GM12873 (cell line): ENCODE measurements at regions not wholly inside any gene's neighbourhood (a gene's known extent, or its start where the extent isn't known, plus 50 kb on each side); places are given as distances from the start of the nearest gene placed in this dataset.

ENCODE experiments used
- TF ChIP-seq, protein P1 (sequence below): IDR thresholded peaks from 2 replicates; pipeline ENCODE4 v1.5.1; 2012; ENCODE audit warnings: low read depth, mild to moderate bottlenecking, moderate library complexity, low read length, control low read depth; ENCODE audit not compliant: insufficient read depth; ENCODE audit errors: missing control alignments

DNA sequence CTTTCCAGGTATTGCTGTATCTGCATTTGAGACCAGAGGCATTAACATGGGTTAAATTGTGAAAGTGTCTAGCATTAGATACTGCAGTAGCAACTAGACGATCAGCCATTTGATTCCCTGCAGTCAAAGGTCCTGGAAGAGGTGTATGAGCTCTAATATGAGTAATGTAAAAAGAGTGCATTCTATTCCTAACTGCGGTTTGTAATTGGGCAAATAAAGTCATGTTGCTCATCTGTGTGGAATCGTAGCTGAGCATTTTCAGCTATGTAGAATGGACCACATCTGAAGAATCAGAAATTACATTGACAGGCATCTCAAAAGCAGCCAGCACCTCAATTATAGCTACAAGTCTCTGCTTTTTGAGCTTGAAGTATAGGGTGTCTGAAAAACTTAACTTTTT is 157.6 kb downstream of the ZNF518B start:
- TF ChIP-seq, protein P1, sequence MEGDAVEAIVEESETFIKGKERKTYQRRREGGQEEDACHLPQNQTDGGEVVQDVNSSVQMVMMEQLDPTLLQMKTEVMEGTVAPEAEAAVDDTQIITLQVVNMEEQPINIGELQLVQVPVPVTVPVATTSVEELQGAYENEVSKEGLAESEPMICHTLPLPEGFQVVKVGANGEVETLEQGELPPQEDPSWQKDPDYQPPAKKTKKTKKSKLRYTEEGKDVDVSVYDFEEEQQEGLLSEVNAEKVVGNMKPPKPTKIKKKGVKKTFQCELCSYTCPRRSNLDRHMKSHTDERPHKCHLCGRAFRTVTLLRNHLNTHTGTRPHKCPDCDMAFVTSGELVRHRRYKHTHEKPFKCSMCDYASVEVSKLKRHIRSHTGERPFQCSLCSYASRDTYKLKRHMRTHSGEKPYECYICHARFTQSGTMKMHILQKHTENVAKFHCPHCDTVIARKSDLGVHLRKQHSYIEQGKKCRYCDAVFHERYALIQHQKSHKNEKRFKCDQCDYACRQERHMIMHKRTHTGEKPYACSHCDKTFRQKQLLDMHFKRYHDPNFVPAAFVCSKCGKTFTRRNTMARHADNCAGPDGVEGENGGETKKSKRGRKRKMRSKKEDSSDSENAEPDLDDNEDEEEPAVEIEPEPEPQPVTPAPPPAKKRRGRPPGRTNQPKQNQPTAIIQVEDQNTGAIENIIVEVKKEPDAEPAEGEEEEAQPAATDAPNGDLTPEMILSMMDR, result no peak

DNA sequence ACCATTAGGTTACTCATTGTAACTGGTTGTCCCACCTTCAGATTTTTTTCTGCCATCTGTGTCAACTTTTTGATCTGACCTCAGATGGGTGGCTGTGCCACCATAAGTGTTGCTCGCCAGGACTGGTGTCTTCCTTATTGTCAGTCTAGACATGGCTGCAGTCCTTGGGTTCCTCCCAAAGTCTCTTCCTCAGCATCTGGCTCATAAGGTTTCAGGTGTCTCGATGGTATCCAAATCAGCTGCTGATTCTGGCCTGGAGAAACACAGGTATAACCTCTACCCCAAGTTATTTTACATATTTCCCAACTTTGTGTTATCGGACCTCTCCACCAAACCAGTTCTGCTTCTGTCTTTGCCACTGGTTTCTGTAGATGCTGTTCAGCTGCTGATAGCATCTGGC is 158.5 kb downstream of the ZNF518B start:
- TF ChIP-seq, protein P1, result no peak

DNA sequence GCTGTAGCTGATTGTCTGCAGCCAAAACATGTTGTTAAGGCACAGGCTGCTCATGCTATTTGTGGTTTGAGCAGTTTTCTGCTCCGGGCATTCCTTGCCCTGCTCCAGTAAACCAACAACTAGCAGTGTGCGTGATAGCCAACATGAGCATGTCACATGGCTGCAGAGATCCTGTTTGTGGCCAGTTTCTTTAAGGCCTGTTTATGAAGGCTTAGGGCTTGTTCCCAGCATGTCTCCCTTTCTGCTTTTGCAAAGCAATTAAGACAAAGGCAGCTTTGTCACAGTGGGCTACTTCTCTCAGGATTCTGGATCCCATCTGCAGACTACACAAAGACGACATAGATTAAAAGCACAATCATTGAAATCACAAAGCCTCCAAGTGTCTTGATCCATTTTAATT is 160.5 kb downstream of the ZNF518B start:
- TF ChIP-seq, protein P1, result no peak

DNA sequence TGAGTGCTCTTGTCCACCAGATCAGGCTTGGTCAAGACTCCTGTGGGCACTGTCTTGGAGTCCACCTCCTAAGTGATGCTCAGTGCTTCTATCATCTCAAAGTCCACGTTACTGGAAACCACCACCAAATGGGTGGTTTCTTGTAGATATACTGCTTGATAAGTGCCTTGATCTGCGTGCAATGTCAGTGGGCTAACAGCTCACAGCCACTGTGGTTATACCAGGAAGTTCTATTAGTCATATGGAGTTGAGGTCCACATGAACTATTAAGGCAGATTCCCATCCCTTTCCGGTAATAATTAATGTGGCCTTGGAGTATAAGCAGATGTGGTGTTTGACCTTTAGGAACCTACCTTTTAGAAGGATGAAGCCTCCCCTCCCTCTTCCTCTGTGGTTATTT is 161.9 kb downstream of the ZNF518B start:
- TF ChIP-seq, protein P1, result no peak

DNA sequence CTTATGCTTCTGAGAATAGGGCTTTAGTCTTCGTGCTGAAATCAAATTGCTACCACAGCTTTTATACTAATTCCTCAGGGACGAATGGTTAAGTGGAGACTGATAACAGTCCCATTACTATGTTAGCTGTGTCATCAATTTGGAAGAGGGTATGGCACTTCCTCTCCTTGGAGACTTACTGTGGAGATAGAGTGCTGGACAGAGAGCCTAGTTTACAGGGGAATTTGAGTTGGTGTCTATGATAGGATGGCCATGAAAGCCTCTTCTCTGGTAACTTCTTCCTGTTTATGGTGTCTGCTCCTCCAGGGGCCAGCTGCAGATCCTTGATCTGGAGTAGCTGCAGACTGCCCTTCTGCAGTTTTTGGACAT is 167.7 kb downstream of the ZNF518B start:
- TF ChIP-seq, protein P1, result no peak

DNA sequence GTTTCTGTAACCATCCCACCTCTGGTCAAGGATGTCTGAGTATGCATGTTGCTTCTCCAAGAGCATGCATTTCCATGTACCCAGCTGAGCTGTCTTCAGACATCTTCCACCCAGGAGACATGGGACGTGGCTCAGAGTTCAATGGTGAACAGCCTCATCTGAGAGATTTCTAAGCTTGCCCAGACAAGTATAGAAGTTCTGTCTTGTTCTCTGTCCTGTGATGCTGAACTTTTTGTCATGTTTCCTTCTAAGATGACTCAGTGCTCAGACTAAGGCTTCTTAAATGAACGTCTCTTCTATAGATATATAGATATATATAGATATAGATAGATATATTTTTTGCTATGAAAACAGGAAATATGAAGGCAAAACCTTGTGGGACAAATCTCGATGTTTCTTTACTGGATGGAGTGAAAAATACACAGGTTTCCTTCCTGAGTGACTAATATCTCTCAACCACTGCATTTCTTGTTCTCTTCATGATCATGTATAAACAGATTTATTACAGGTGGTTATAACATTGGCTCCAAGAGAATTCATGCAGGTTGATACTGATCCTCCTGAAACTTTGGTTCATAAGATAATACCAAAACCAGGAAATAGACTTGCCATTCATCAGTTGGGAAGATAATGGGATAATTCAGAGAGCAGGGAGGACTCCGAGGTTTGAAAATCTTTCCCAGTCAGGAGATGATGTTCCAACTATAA is 168.2 kb downstream of the ZNF518B start:
- TF ChIP-seq, protein P1, result no peak

DNA sequence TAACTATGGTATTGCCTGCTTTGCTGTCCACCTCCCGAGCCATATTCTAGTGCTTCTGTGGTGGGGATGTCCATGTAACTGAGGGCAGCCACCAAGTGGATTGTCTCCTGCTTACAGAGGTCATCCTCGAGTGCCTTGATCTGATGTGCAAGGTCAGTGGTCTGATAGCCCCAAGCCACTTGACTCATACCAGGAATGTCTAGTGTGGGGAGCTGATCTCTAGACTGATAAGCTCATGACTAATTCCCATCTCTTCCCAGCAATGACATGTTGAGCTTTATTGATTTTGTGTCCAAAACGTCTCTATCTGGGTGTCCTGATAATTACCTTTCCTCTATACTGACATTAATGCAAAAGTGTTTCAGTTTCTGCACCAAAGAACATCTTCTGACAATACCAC is 168.4 kb upstream of the WDR1 start:
- TF ChIP-seq, protein P1, result no peak
